T-helper 17 cell (primary cell): ENCODE measurements at regions not wholly inside any gene's neighbourhood (a gene's known extent, or its start where the extent isn't known, plus 50 kb on each side); places are given as distances from the start of the nearest gene placed in this dataset.

Experiments
- ATAC-seq: fragments of 150-1000 bp; cut with Tn5 transposase; 2 replicates; pipeline ENCODE4 v1.10.0; 2021; ENCODE audit warnings: mild to moderate bottlenecking, moderate library complexity
- DNase-seq, 3 donors: peaks; one replicate each; pipeline versions ENCODE4 v3.0.0 to v3.0.0-alpha.2; 2020 to 2021
- H3K9me3 ChIP-seq: one replicate; pipeline ENCODE4 v1.7.0; 2013; ENCODE audit warnings: low read length, mild to moderate bottlenecking; ENCODE audit not compliant: control insufficient read depth, poor library complexity, severe bottlenecking
- H3K27ac Mint-ChIP-seq: one replicate; pipeline ENCODE4 v1.8.0; 2022; ENCODE audit warnings: mild to moderate bottlenecking, moderate library complexity, mixed read lengths
- H3K27me3 Mint-ChIP-seq: one replicate; pipeline ENCODE4 v1.8.0; 2022; ENCODE audit warnings: mixed read lengths
- H3K36me3 Mint-ChIP-seq: one replicate; pipeline ENCODE4 v1.8.0; 2022; ENCODE audit warnings: low read depth, mixed read lengths
- H3K4me1 Mint-ChIP-seq: one replicate; pipeline ENCODE4 v1.8.0; 2022; ENCODE audit warnings: mild to moderate bottlenecking, mixed read lengths
- H3K4me3 Mint-ChIP-seq: one replicate; pipeline ENCODE4 v1.8.0; 2022; ENCODE audit warnings: mild to moderate bottlenecking, moderate library complexity, mixed read lengths

DNA sequence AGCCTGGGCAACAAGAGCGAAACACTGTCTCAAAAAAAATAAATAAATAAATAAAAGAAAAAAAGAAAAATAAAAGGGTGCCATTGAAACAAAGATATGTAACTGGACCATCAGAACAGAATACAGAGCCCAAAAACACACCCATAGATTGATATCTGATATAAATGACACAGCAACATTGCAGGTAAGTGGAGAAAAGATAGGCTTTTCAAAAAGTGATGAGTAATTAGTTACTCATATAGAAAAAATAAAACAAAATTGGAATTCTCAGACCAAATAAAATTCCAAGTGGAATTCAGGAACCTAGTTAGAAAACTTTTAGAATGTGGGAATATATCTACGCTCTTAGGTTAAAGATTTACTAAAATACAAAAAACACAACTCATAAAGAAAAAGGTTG is 60.6 kb upstream of the CHD6 start:
- H3K36me3 Mint-ChIP-seq = no peaks in the 10 kb centered on the region
- H3K27ac Mint-ChIP-seq = no peak overlapping the region
- peaks cover 25% of the 10 kb centered on the region for H3K27me3 Mint-ChIP-seq
- no peaks in the 10 kb centered on the region for H3K9me3 ChIP-seq
- no peak for DNase-seq
- H3K4me3 Mint-ChIP-seq = no peak overlapping the region
- H3K4me1 Mint-ChIP-seq = no peaks in the 10 kb centered on the region
- no peak for ATAC-seq

DNA sequence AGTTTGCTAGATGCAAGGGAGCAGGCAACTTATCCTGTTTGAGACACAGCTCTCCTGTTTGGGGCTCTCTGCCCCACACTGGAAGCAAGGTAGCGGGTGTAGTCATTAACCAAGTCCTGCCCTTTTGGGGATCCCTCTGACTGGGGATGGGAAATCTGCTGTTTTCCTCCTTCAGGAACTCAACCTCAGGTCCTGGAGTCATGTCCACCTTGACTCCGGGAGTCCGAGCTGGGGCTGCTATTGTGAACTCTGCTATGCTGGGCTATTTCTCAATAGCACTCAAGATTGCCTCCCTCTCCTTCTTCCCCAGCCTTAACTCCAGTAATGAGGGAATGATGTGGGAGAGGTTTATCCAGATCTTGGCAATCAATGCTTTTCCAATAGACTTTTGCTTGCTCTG is 54.1 kb upstream of the CHD6 start:
- ATAC-seq = no peak
- Mint-ChIP-seq H3K27me3 (peaks cover 64% of the 10 kb centered on the region), H3K4me1 (no peaks in the 10 kb centered on the region), H3K36me3 (peaks cover 3% of the 10 kb centered on the region), H3K4me3 (no peak overlapping the region), H3K27ac (no peak overlapping the region)
- peaks cover 3% of the 10 kb centered on the region for H3K9me3 ChIP-seq
- DNase-seq = no peak

DNA sequence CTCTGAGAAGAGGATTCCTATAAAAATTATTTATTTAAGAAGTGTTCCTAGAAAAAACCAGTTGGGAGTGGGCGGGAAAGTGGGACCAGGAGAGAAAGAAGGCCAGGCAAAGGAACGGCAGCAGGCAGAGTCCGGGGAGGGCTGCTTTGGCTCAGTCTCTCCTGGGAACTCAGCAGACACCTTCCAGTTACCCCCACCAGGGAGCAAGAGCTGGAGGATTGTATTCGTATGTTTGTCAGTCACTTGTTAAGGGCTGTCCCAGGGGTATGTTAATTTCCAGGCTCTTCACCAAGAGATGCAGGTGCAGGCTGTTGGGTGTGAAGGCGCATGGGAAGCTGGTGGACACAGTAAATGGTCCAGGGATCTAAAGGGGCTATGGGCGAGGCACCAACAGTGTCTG is 53.0 kb upstream of the CHD6 start:
- peaks cover 3% of the 10 kb centered on the region for H3K9me3 ChIP-seq
- no peak for ATAC-seq
- Mint-ChIP-seq H3K4me3 (no peak overlapping the region), H3K27ac (no peak overlapping the region), H3K4me1 (no peaks in the 10 kb centered on the region), H3K36me3 (peaks cover 3% of the 10 kb centered on the region), H3K27me3 (peaks cover 57% of the 10 kb centered on the region)
- DNase-seq = no peak

DNA sequence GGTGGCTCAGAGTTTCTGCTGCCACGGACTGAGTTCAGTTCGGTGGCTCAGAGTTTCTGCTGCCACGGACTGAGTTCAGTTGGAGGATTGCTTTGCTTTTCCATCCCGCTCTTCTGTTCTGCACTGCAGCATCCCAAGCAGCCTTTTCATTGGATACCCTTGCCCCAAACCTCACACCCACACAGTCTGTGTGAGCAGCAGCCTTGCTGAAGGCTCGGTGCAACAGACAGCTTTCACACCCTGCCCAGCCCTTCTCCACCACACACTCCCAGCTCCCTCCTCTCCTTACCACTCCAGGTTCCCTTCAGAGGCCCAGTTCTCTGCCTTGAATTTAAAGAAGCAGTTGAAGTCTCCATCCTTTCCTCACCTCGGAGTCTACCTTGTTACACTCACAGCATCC is 52.5 kb upstream of the CHD6 start:
- no peak for ATAC-seq
- DNase-seq = no peak

DNA sequence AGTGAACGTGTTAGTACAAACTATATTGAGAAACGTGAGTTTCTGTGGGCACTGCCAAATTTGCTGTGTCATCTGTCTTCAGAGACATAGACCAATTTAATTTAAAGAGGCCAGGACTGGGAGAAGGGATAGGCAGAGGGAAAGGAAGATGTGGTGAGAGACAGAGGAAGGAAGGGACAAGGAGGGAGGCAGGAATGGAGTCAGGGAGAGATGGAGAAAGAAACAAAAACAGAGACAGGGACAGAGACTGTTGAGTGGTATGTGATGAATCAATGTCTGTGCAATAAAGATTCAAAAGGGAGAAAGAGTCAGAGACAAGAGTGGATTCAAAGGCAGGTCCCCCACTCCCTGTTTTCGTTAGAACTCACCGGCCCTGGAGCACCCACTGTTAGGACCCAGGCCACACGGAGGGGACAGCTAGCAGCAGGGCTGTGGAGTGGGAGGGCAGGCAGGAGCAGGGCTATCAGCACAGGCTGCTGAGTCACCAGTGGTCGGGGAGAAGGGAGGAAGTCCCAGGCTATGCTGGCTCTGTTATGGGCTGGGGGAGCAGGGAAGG is 51.6 kb upstream of the CHD6 start:
- peaks cover 3% of the 10 kb centered on the region for H3K9me3 ChIP-seq
- Mint-ChIP-seq H3K4me3 (no peak overlapping the region), H3K27ac (no peak overlapping the region), H3K27me3 (peaks cover 47% of the 10 kb centered on the region), H3K4me1 (no peaks in the 10 kb centered on the region), H3K36me3 (peaks cover 3% of the 10 kb centered on the region)
- DNase-seq (no peak), ATAC-seq (no peak)

More for the DNA sequence above, 52.5 kb upstream of the CHD6 start:
- Mint-ChIP-seq H3K4me1 (no peaks in the 10 kb centered on the region), H3K36me3 (peaks cover 3% of the 10 kb centered on the region), H3K27me3 (peaks cover 52% of the 10 kb centered on the region), H3K27ac (no peak overlapping the region), H3K4me3 (no peak overlapping the region)
- H3K9me3 ChIP-seq = peaks cover 3% of the 10 kb centered on the region

DNA sequence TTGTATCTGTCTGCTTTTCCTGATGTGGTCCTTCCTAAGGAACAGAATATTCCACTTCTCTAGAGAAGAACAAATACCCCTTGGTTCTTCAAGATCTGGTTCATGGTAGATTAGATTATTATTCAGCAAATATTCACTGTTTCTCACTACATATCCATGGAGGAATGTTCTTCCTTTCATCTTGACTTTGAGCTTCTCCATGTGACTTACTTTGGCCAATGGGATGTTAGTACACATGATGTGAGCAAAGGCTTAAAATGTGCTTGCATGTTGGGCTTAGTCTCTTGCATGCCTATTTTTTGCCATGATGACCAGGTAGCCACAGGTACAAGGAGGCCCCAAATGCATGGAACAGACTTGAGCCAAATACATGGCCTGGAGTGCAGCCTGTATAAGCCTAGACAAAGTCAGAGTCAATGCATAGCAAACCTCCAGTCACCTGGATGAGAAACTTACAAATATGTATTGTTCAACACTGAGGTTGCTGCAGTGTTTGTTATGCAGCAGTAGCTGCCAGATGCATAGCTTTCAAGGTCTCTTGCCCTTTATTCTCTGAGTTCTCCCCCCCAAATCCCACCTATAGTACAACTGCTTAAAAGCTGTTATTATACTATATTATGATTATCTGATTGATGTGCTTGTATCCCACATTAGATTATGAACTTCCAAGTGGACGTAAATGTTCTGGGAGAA is 50.0 kb upstream of the CHD6 start:
- H3K4me1 Mint-ChIP-seq = no peaks in the 10 kb centered on the region
- DNase-seq = no peak
- H3K9me3 ChIP-seq = peaks cover 3% of the 10 kb centered on the region
- ATAC-seq = no peak
- no peak overlapping the region for H3K4me3 Mint-ChIP-seq
- no peak overlapping the region for H3K27ac Mint-ChIP-seq
- peaks cover 32% of the 10 kb centered on the region for H3K27me3 Mint-ChIP-seq
- H3K36me3 Mint-ChIP-seq = peaks cover 3% of the 10 kb centered on the region
